SW 1271 (cell line): ENCODE measurements at regions not wholly inside any gene's neighbourhood (a gene's known extent, or its start where the extent isn't known, plus 50 kb on each side); places are given as distances from the start of the nearest gene placed in this dataset.

ENCODE experiments used
- DNase-seq, 2 experiments: peaks; one replicate each; lab custom pipeline; 2025; lab: John Stamatoyannopoulos, UW

DNA sequence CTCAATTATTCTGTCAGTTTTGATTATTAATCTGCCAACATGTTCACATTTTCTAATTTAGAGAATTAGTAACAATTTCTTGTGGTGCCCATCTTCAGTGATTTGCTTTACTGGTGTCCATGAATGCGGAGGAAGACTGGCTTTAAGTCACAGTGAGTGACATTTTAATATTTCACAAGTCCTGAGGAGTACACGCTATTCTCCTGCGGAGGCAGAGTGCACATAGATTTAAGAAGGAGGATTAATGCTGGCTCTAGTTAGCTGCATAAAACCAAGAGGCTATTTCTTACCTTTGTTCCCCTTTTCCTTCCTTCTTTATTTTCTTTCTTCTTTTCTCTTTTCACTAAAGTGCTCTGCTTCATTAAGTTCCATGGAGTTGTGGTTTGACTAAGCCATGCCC is 495.2 kb upstream of the IGFBP7 start:
- no peak for DNase-seq

DNA sequence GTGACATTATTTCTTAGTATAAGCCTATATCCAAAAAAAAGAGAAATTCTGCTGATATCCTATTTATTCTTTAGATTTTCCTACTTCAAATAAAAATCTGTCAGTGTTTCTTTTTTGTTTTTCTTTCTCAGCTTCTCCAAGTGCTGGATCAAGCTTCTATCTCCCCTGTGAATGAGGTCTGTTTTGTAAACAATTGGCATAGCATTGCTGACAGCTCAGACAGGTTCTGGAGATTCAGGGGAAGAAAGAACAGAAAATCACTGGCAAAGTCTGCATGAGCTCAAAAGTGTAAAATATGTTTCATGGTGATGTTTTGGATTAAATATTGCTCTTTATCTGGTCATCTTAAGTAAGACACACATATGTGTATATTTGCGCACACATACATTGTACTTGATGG is 492.0 kb upstream of the IGFBP7 start:
- DNase-seq, result no peak

GRCh38 chr4:57591073-57591472 is 480.9 kb upstream of the IGFBP7 start:
- DNase-seq, result no peak

DNA sequence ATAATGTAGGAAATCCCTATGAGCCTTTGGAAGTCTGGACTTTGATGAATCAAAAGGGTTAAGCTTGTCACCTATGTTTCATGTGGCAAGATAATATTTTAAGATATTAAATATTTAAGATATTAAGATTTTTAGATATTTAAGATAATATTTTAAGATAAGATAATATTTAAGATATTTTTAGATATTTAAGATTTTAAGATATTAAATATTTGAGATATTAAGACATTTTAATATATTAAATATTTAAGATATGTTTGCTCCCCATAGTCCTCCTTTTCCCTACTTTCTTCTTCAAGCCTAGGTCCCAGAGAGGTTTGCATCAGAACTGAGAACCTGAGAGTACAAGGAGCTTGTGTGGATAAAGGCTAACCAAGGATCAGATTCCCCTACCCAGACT is 478.4 kb upstream of the IGFBP7 start:
- DNase-seq, result no peak

- no peak for DNase-seq
Observed at GRCh38 chr4:57580710-57581599, 470.8 kb upstream of the IGFBP7 start.

- no peak for DNase-seq
Observed at GRCh38 chr4:57575426-57575825, 465.2 kb upstream of the IGFBP7 start.

- DNase-seq, result no peak
Observed at GRCh38 chr4:57554556-57555092, 444.4 kb upstream of the IGFBP7 start.

DNA sequence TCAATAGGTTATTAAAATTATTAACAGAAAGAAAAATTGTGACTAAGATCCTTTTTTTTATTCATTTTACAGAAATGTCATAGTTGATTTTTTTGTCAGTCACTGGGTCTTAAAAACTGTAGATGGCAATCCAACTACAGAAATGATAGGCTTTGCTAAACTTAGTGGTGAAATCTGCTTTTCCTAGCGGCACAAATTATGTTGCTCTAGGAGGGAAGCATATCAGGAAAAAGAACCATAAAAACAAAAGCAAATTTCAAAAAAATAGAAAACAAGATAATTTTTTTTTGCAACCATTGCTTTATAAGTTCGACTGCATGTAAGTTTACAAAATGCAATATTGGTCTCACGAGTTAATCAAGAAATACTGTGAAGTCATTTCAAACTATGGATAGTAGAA is 443.5 kb upstream of the IGFBP7 start:
- DNase-seq, result no peak

- DNase-seq, result no peak
Observed at GRCh38 chr4:57550198-57550597, 440.0 kb upstream of the IGFBP7 start.

DNA sequence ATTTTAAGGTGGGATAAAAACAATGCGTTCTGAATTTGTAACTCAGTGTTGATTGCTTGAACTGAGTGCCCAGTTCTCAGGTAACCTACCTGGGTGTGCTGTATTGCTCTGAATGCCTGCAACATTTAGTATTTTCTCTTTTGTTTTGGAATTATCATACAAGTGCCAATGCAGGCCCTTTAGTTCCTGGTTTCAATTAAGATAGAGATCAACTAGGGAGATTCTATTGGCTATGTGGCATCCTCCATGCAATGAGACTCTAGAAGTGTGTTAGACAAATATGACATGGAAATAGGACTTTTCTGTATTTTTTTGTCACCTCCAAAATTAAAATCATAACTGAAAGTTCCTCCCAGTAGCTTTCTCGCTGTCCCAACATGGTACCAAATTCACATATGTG is 438.7 kb upstream of the IGFBP7 start:
- DNase-seq, result no peak

GRCh38 chr4:57544811-57545654 is 434.8 kb upstream of the IGFBP7 start:
- DNase-seq, result no peak

GRCh38 chr4:57504797-57505530 is 394.8 kb upstream of the IGFBP7 start:
- DNase-seq, result no peak

- no peak for DNase-seq
Observed at GRCh38 chr4:57504139-57504538, 394.0 kb upstream of the IGFBP7 start.

DNA sequence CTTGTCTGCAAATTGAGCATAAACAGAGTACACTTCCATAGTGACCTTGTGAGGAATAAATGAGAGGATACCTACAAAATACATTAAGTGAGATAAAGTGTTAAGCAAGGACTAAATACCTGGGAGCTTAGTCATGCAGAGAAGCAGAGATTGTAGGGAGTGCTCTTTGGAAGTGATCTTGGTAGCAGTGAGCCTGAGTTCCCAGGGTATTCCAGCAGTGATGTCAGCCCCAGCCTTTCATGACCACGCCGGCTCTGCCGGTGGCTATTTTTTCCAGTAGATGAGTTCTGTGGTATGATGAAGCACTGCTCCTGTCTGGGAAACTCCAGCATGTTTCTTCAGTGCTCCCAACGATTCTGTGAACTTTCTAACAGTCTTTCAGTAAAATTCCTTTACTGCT is 391.5 kb upstream of the IGFBP7 start:
- DNase-seq, result peak in 1 of 2 experiments; percentile 22

DNA sequence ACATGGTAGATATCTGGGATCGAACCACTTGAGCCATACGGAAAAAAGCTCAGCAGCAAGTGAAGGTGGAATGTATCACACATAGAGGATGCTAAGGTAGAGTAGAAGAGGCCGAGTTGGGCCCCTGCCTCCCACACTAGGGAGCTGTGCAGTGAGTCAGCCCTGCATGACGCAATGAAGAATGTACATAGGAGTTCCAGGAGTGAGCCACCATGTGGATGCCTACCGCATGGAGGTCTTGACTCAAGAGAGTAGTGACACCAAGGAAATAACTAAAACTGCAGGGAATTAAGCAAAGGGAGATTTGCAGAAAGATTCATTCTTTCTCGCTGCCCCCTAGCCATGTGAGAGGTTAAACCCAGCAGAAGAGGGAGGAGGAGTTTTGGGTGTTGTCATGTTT is 389.6 kb upstream of the IGFBP7 start:
- DNase-seq, result no peak

DNA sequence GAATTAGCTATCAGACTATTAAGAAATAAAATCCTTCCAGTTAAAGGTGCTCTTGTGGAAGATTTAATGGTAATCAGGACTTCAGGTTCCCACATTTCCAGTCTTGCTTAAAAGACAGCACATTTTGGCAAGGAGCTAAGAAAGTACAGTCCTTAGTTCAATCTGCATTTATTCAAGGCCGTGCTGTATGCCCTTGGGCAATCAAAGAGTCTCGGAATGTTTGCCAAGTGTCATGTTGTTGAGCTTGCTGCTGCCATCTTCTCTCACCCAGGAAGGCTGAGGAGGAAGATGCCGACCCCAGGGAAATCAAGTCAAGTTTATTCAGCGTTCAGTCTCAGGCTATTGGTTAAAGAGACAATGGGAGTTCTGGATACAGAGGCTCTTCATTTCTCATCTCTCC is 388.1 kb upstream of the IGFBP7 start:
- no peak for DNase-seq

- no peak for DNase-seq
Observed at GRCh38 chr4:57496697-57497471, 386.7 kb upstream of the IGFBP7 start.

DNA sequence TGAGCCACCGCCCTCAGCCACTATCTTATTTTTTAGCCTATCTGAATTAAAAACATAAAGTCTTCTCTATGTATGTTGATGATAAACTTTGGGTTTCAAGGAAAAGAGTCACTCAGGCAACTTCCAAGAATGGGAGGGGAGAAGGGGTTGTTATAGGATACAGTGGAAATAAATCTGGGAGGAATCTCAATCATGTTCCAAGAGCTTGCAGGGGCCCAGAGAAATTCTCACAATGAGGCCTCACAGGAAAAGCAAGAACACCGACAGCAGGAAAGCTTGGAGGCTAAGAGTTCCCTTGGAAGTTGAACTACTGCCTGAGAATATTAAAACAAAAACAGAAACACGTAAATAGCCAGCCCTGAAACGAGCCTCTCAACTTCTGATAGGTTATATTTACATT is 384.6 kb upstream of the IGFBP7 start:
- DNase-seq, result no peak

DNA sequence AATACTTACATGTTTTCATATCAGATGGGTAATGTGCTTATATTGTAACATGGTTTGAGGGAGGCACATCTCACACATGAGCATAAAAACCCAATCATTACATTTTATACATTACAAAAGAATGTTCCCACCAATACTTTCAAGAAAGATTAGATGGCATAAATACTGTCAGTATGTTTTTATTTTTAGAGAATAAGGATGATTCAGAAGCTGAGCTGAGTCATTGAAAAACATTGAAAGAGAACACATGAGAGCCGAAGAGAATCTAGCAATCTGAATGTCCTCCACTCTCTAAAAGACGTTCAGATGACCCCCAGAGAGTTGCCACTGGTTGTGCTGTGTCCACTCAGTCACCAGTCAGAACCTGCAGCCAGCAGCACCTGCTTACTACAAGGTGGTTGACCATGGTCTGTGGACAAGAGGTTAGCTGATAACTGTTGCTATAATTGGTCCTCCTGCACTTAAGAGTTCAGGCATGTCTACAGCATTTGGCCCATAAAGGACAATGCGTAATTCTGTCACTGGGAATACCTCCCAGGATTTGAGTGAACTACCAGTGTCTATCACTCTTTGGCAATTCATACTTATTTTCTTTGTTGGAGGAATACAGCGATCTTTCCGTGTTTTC is 382.2 kb upstream of the IGFBP7 start:
- DNase-seq, result no peak

DNA sequence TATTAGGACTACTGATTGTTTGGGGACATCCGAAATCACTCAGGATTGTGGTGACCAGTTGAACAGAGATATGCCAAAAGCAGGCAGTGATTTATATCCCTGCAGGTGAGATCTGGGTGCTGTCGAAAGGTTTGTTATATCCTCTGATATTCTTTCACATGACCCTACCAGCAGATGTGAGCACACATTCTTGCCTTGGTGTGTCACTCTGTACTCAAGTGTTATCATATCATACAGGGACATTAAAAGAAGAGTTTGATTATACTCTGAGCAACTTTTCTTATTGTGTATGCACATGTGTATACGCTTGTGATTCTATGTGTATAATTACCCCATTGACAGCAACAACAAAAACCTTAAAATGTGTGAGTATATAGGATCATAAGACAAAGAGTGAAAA is 381.2 kb upstream of the IGFBP7 start:
- DNase-seq, result no peak
